PFSK-1 (cell line): ENCODE measurements at regions not wholly inside any gene's neighbourhood (a gene's known extent, or its start where the extent isn't known, plus 50 kb on each side); places are given as distances from the start of the nearest gene placed in this dataset.

Experiments
- FOXP2 ChIP-seq: optimal IDR thresholded peaks from 2 replicates; pipeline ENCODE3; 2011; ENCODE audit warnings: borderline replicate concordance, control low read depth, inconsistent platforms; ENCODE audit not compliant: insufficient read depth; ENCODE audit errors: extremely low read length, extremely low read depth
- POLR2AphosphoS5 ChIP-seq: IDR thresholded peaks from 2 replicates; pipeline ENCODE4 v1.6.1; 2012; ENCODE audit warnings: low read depth, mild to moderate bottlenecking, control low read depth, low read length, moderate library complexity
- REST ChIP-seq, 2 experiments: IDR thresholded peaks; 2 replicates each; pipeline versions ENCODE4 v1.6.1 to v1.8.0; 2011 to 2012; ENCODE audit warnings: low read depth in 2 of 2, low read length in 2 of 2, control low read depth in 1 of 2, inconsistent platforms in 1 of 2, mild to moderate bottlenecking in 1 of 2, moderate library complexity in 1 of 2; ENCODE audit not compliant: insufficient read depth in 1 of 2
- SIN3A ChIP-seq: IDR thresholded peaks from 2 replicates; pipeline ENCODE4 v1.6.1; 2012; ENCODE audit warnings: mild to moderate bottlenecking, low read length, moderate library complexity, borderline replicate concordance; ENCODE audit not compliant: insufficient read depth
- TAF1 ChIP-seq: IDR thresholded peaks from 2 replicates; pipeline ENCODE4 v1.6.1; 2012; ENCODE audit warnings: low read length, control low read depth, borderline replicate concordance; ENCODE audit not compliant: insufficient read depth

- no peak for TF ChIP-seq TAF1
Measured at GRCh38 chr3:5517921-5518320, 330.4 kb downstream of the EDEM1 start.

GRCh38 chr3:5520237-5520636, 332.7 kb downstream of the EDEM1 start:
- no peak for TF ChIP-seq SIN3A

- no peak for TF ChIP-seq SIN3A
- no peak for TF ChIP-seq TAF1
- no peak for TF ChIP-seq REST (IDR thresholded peaks at IDR 0.05; ENCODE audit: insufficient read depth in 1 of 2, low read depth in 2 of 2, low read length in 2 of 2)
- no peak for TF ChIP-seq FOXP2
- no peak for TF ChIP-seq POLR2AphosphoS5
Measured at GRCh38 chr3:5523125-5523524, 335.6 kb downstream of the EDEM1 start.

GRCh38 chr3:5531039-5531438, 343.5 kb downstream of the EDEM1 start:
- TF ChIP-seq TAF1 = no peak
- TF ChIP-seq FOXP2 = no peak
- no peak for TF ChIP-seq POLR2AphosphoS5
- TF ChIP-seq SIN3A = no peak
- no peak for TF ChIP-seq REST (IDR thresholded peaks at IDR 0.05; ENCODE audit: insufficient read depth in 1 of 2, low read depth in 2 of 2, low read length in 2 of 2)

GRCh38 chr3:5531741-5532290, 344.3 kb downstream of the EDEM1 start:
- TF ChIP-seq SIN3A = no peak
- TF ChIP-seq POLR2AphosphoS5 = no peak
- no peak for TF ChIP-seq REST (IDR thresholded peaks at IDR 0.05; ENCODE audit: insufficient read depth in 1 of 2, low read depth in 2 of 2, low read length in 2 of 2)

GRCh38 chr3:5540532-5540931, 353.0 kb downstream of the EDEM1 start:
- TF ChIP-seq FOXP2 (no peak), SIN3A (no peak), REST (IDR thresholded peaks at IDR 0.05; ENCODE audit: insufficient read depth in 1 of 2, low read depth in 2 of 2, low read length in 2 of 2) (no peak), POLR2AphosphoS5 (no peak), TAF1 (no peak)
